HL-60 (cell line): ENCODE measurements at regions not wholly inside any gene's neighbourhood (a gene's known extent, or its start where the extent isn't known, plus 50 kb on each side); places are given as distances from the start of the nearest gene placed in this dataset.

Experiments
- DNase-seq, 2 experiments: peaks; one replicate each; pipeline ENCODE4 v3.0.0-alpha.2; 2010 to 2020; ENCODE audit warnings: low read depth in 1 of 2, low spot score in 1 of 2
- H3K27ac ChIP-seq: fragments of 250-450 bp; sonication (Bioruptor Pico); replicated peaks from 2 replicates; pipeline ENCODE4 v1.5.1; 2020; ENCODE audit warnings: mild to moderate bottlenecking, moderate library complexity
- H3K27me3 ChIP-seq: fragments of 250-450 bp; sonication (Bioruptor Pico); 2 replicates; pipeline ENCODE4 v1.5.1; 2021; ENCODE audit warnings: mild to moderate bottlenecking, moderate library complexity; ENCODE audit not compliant: insufficient read depth, poor library complexity, severe bottlenecking
- H3K4me3 ChIP-seq: replicated peaks from 2 replicates; pipeline ENCODE4 v1.5.1; 2011; ENCODE audit warnings: mild to moderate bottlenecking, control low read depth, low read length; ENCODE audit not compliant: insufficient read depth
- GABPA ChIP-seq: IDR thresholded peaks from 2 replicates; pipeline ENCODE4 v1.6.1; 2012; ENCODE audit warnings: low read depth
- POLR2AphosphoS5 ChIP-seq: IDR thresholded peaks from 2 replicates; pipeline ENCODE4 v1.6.1; 2012; ENCODE audit warnings: low read depth
- REST ChIP-seq: IDR thresholded peaks from 2 replicates; pipeline ENCODE4 v1.6.1; 2012; ENCODE audit warnings: low read depth; ENCODE audit not compliant: insufficient replicate concordance
- SPI1 ChIP-seq: IDR thresholded peaks from 2 replicates; pipeline ENCODE4 v1.6.1; 2012; ENCODE audit warnings: low read depth, mild to moderate bottlenecking, borderline replicate concordance
- TF ChIP-seq, protein P1 (sequence below): IDR thresholded peaks from one replicate; pipeline ENCODE4 v1.5.1; 2011; ENCODE audit warnings: low read length, control low read depth, inconsistent platforms; ENCODE audit not compliant: insufficient read depth

- no peak for DNase-seq
- TF ChIP-seq POLR2AphosphoS5 (no peak), GABPA (no peak), SPI1 (no peak), REST (no peak)
- TF ChIP-seq, protein P1, sequence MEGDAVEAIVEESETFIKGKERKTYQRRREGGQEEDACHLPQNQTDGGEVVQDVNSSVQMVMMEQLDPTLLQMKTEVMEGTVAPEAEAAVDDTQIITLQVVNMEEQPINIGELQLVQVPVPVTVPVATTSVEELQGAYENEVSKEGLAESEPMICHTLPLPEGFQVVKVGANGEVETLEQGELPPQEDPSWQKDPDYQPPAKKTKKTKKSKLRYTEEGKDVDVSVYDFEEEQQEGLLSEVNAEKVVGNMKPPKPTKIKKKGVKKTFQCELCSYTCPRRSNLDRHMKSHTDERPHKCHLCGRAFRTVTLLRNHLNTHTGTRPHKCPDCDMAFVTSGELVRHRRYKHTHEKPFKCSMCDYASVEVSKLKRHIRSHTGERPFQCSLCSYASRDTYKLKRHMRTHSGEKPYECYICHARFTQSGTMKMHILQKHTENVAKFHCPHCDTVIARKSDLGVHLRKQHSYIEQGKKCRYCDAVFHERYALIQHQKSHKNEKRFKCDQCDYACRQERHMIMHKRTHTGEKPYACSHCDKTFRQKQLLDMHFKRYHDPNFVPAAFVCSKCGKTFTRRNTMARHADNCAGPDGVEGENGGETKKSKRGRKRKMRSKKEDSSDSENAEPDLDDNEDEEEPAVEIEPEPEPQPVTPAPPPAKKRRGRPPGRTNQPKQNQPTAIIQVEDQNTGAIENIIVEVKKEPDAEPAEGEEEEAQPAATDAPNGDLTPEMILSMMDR, result no peak
- Histone ChIP-seq H3K27me3 (no peaks in the 10 kb centered on the region), H3K27ac (no peak overlapping the region), H3K4me3 (no peak overlapping the region)
Observed at GRCh38 chr7:145265180-145265579, 429.3 kb upstream of the TPK1 start.

- DNase-seq, result no peak
- no peak overlapping the region for H3K4me3 ChIP-seq
- TF ChIP-seq SPI1 (no peak), POLR2AphosphoS5 (no peak), REST (no peak), GABPA (no peak)
- TF ChIP-seq, protein P1, result no peak
- no peak overlapping the region for H3K27ac ChIP-seq
- H3K27me3 ChIP-seq, result no peaks in the 10 kb centered on the region
Observed at GRCh38 chr7:145263886-145264285, 428.0 kb upstream of the TPK1 start.

GRCh38 chr7:145252031-145252430 lies 416.2 kb upstream of the TPK1 start:
- TF ChIP-seq, protein P1, result no peak

DNA sequence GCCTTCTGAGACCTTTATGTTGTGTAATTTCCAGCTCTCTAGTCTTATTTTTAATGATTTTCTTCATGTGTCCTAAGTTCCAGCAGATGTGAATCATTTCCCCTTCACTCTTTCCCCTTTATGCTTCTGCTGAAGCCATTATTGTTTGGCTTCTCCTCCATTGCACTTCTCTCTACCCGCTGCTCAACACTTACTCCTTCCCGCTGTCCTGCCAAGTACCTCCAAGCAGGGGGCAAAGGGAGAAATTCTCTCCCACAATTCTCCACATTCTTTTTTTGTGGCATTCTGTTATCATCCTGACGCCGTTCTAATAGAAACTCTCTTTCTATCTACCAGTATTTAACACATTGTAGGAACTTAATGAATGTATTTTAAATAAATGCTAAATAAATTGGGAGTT lies 388.9 kb upstream of the TPK1 start:
- Histone ChIP-seq H3K27me3 (no peaks in the 10 kb centered on the region), H3K27ac (no peak overlapping the region), H3K4me3 (no peak overlapping the region)
- DNase-seq, result no peak
- TF ChIP-seq, protein P1, result no peak
- TF ChIP-seq SPI1 (no peak), REST (no peak), POLR2AphosphoS5 (no peak), GABPA (no peak)

More at GRCh38 chr7:145252031-145252430, 416.2 kb upstream of the TPK1 start:
- Histone ChIP-seq H3K27ac (no peak overlapping the region), H3K4me3 (no peak overlapping the region), H3K27me3 (no peaks in the 10 kb centered on the region)
- no peak for DNase-seq
